ENCODE measurements at regions not wholly inside any gene's neighbourhood (a gene's known extent, or its start where the extent isn't known, plus 50 kb on each side); places are given as distances from the start of the nearest gene placed in this dataset.

GRCh38 chr15:45995800-45996199 is 361.0 kb downstream of the SQOR start:
- no peaks in the 10 kb centered on the region for H3K36me3 ChIP-seq (ENCODE audit: insufficient read depth, low read length, poor library complexity, severe bottlenecking)
- no peak overlapping the region for H3K4me3 ChIP-seq (ENCODE audit: low read depth, low read length, poor library complexity, severe bottlenecking)
- ChIA-PET CTCF (interaction anchor here (0.6 kb wide), 1 partner anchor 193 kb away, joined by 3 read pairs; no protein-coding TSS in a partner anchor), POLR2A (ENCODE audit: low non-redundant PET) (no interaction called here)
- intact Hi-C loops (cut with micrococcal nuclease; ENCODE audit: unreplicated experiment) = no loop called here
- no peaks in the 10 kb centered on the region for H3K27me3 ChIP-seq (replicated peaks; ENCODE audit: insufficient read depth, low read depth, low read length, poor library complexity)
- no peak overlapping the region for H3K27ac ChIP-seq (ENCODE audit: low read depth, low read length, poor library complexity, severe bottlenecking)
- H3K4me1 ChIP-seq (ENCODE audit: insufficient read depth, low read length, poor library complexity, severe bottlenecking) = no peaks in the 10 kb centered on the region
- H3K9me3 ChIP-seq (ENCODE audit: low read depth, low read length, poor library complexity, severe bottlenecking) = no peaks in the 10 kb centered on the region
- no peak for TF ChIP-seq EZH2 (IDR thresholded peaks at IDR 0.05; ENCODE audit: borderline replicate concordance, low read depth, low read length, poor library complexity, severe bottlenecking)
- TF ChIP-seq, protein P1, sequence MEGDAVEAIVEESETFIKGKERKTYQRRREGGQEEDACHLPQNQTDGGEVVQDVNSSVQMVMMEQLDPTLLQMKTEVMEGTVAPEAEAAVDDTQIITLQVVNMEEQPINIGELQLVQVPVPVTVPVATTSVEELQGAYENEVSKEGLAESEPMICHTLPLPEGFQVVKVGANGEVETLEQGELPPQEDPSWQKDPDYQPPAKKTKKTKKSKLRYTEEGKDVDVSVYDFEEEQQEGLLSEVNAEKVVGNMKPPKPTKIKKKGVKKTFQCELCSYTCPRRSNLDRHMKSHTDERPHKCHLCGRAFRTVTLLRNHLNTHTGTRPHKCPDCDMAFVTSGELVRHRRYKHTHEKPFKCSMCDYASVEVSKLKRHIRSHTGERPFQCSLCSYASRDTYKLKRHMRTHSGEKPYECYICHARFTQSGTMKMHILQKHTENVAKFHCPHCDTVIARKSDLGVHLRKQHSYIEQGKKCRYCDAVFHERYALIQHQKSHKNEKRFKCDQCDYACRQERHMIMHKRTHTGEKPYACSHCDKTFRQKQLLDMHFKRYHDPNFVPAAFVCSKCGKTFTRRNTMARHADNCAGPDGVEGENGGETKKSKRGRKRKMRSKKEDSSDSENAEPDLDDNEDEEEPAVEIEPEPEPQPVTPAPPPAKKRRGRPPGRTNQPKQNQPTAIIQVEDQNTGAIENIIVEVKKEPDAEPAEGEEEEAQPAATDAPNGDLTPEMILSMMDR (conservative IDR thresholded peaks at IDR 0.05; ENCODE audit: low read depth, low read length) = no peak
- no TSS peak for BruUV-seq (replicated peaks)
- no peak for DNase-seq (ENCODE audit: low spot score)

DNA sequence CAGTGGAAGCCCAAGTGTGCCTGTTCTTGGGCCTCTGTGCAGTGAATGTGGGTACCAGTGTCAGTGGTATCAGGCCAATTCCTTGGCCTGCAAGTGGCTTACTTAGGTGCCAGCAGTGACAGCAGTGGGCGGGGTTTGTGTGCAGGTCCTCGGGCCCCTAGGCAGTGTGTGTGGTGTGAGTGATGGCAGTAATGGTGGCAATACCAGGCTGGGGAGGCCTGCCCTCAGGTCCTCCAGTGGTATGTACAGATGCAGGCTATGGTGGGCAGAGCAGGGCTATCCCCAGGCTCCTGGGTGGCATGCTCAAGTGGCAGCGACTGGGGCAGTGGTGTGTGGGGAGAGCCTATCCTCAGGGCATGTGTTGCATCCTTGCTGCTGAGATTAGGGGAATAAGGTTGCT is 379.7 kb downstream of the SQOR start:
- ChIA-PET CTCF (no interaction called here), POLR2A (ENCODE audit: low non-redundant PET) (no interaction called here)
- H3K27me3 ChIP-seq (replicated peaks; ENCODE audit: insufficient read depth, low read depth, low read length, poor library complexity) = no peaks in the 10 kb centered on the region
- H3K36me3 ChIP-seq (ENCODE audit: insufficient read depth, low read length, poor library complexity, severe bottlenecking) = no peaks in the 10 kb centered on the region
- DNase-seq (ENCODE audit: low spot score) = no peak
- no peak overlapping the region for H3K27ac ChIP-seq (ENCODE audit: low read depth, low read length, poor library complexity, severe bottlenecking)
- intact Hi-C loops (cut with micrococcal nuclease; ENCODE audit: unreplicated experiment) = no loop called here
- no TSS peak for BruUV-seq (replicated peaks)
- no peaks in the 10 kb centered on the region for H3K9me3 ChIP-seq (ENCODE audit: low read depth, low read length, poor library complexity, severe bottlenecking)
- TF ChIP-seq, protein P1 (conservative IDR thresholded peaks at IDR 0.05; ENCODE audit: low read depth, low read length) = no peak
- TF ChIP-seq EZH2 (IDR thresholded peaks at IDR 0.05; ENCODE audit: borderline replicate concordance, low read depth, low read length, poor library complexity, severe bottlenecking) = no peak
- H3K4me3 ChIP-seq (ENCODE audit: low read depth, low read length, poor library complexity, severe bottlenecking) = no peak overlapping the region
- no peaks in the 10 kb centered on the region for H3K4me1 ChIP-seq (ENCODE audit: insufficient read depth, low read length, poor library complexity, severe bottlenecking)

GRCh38 chr15:46034755-46035154 is 399.9 kb downstream of the SQOR start:
- DNase-seq (ENCODE audit: low spot score) = no peak
- ChIA-PET CTCF (no interaction called here), POLR2A (ENCODE audit: low non-redundant PET) (no interaction called here)
- TF ChIP-seq, protein P1 (conservative IDR thresholded peaks at IDR 0.05; ENCODE audit: low read depth, low read length) = no peak
- no peak for TF ChIP-seq EZH2 (IDR thresholded peaks at IDR 0.05; ENCODE audit: borderline replicate concordance, low read depth, low read length, poor library complexity, severe bottlenecking)
- no peak overlapping the region for H3K27ac ChIP-seq (ENCODE audit: low read depth, low read length, poor library complexity, severe bottlenecking)
- no peak overlapping the region for H3K4me3 ChIP-seq (ENCODE audit: low read depth, low read length, poor library complexity, severe bottlenecking)
- no TSS peak for BruUV-seq (replicated peaks)
- no peaks in the 10 kb centered on the region for H3K36me3 ChIP-seq (ENCODE audit: insufficient read depth, low read length, poor library complexity, severe bottlenecking)
- H3K4me1 ChIP-seq (ENCODE audit: insufficient read depth, low read length, poor library complexity, severe bottlenecking) = no peaks in the 10 kb centered on the region
- intact Hi-C loops (cut with micrococcal nuclease; ENCODE audit: unreplicated experiment) = no loop called here
- no peaks in the 10 kb centered on the region for H3K27me3 ChIP-seq (replicated peaks; ENCODE audit: insufficient read depth, low read depth, low read length, poor library complexity)
- no peaks in the 10 kb centered on the region for H3K9me3 ChIP-seq (ENCODE audit: low read depth, low read length, poor library complexity, severe bottlenecking)
